HCT116 (cell line): ENCODE measurements at regions not wholly inside any gene's neighbourhood (a gene's known extent, or its start where the extent isn't known, plus 50 kb on each side); places are given as distances from the start of the nearest gene placed in this dataset.

Experiments
- ATAC-seq: fragments of 200-7000 bp; cut with Tn5 transposase; 2 replicates; pipeline ENCODE4 v1.9.1; 2020; ENCODE audit warnings: mild to moderate bottlenecking, moderate library complexity
- BruUV-seq: library from RNA; stranded (reverse); fragments of 400-500 nt; replicated peaks from 2 replicates; lab custom pipeline; 2021; lab: Mats Ljungman, UMichigan
- CTCF ChIA-PET: fragments of 300-600 bp; sonication (Branson Sonifier 250); formaldehyde crosslinking; loops from one replicate; lab custom pipeline; 2021; ENCODE audit warnings: antibody characterized with exemption; lab: Charles Lee
- POLR2A ChIA-PET: fragments of 300-600, 350-600 bp; sonication (Branson Sonifier 250); formaldehyde crosslinking; loops from one replicate; lab custom pipeline; 2021; ENCODE audit warnings: antibody characterized with exemption; lab: Charles Lee
- RAD21 ChIA-PET, 2 experiments: fragments of 300-600 bp; sonication (Branson Sonifier 250); formaldehyde crosslinking; loops; one replicate each; lab custom pipeline; 2023; ENCODE audit warnings: low total read pairs in 2 of 2; ENCODE audit not compliant: uncharacterized antibody in 2 of 2, unreplicated experiment in 2 of 2, low non-redundant PET in 1 of 2; lab: Charles Lee
- DNase-seq: peaks from one replicate; pipeline ENCODE4 v3.0.0-alpha.2; 2010; ENCODE audit warnings: low read depth, low spot score
- H2AFZ ChIP-seq: fragments of 200-600 bp; shearing (Covaris generic), sonication (generic); 2 replicates; pipeline ENCODE4 v1.6.1; 2017; ENCODE audit warnings: low read depth, mixed run types, mixed read lengths, antibody characterized with exemption, low read length; ENCODE audit not compliant: poor library complexity, severe bottlenecking
- H3K27ac ChIP-seq: 2 replicates; pipeline ENCODE4 v1.5.1; 2012; ENCODE audit warnings: low read depth, low read length
- H3K27me3 ChIP-seq: fragments of 200-600 bp; sonication (generic); 2 replicates; pipeline ENCODE4 v1.6.1; 2016; ENCODE audit warnings: mixed run types, low read length, mixed read lengths; ENCODE audit not compliant: insufficient read depth
- H3K36me3 ChIP-seq, 2 experiments: fragments of 200-500 bp in 1 of 2; fragments of 200-600 bp in 1 of 2; sonication (Bioruptor generic) in 1 of 2; sonication (generic) in 1 of 2; 2 replicates each; pipeline versions ENCODE4 v1.5.1 to v1.6.1; 2014 to 2016; ENCODE audit warnings: low read length in 2 of 2, inconsistent platforms in 1 of 2, mixed read lengths in 1 of 2, mixed run types in 1 of 2; ENCODE audit not compliant: insufficient read depth in 2 of 2, control insufficient read depth in 1 of 2
- H3K4me1 ChIP-seq, 2 experiments: fragments of 200-600 bp in 1 of 2; sonication (generic) in 1 of 2; 2 replicates each; pipeline versions ENCODE4 v1.5.1 to v1.6.1; 2012 to 2017; ENCODE audit warnings: low read length in 2 of 2, inconsistent platforms in 1 of 2, mild to moderate bottlenecking in 1 of 2, mixed read lengths in 1 of 2, mixed run types in 1 of 2, moderate library complexity in 1 of 2; ENCODE audit not compliant: insufficient read depth in 2 of 2, control insufficient read depth in 1 of 2
- H3K4me2 ChIP-seq: fragments of 200-600 bp; sonication (generic); 2 replicates; pipeline ENCODE4 v1.6.1; 2017; ENCODE audit warnings: mixed run types, low read length, mixed read lengths
- H3K4me3 ChIP-seq, 2 experiments: fragments of 200-600 bp in 1 of 2; sonication (generic) in 1 of 2; replicated peaks in 1 of 2; 2 replicates each; pipeline ENCODE4 v1.5.1; 2011 to 2016; ENCODE audit warnings: low read length in 2 of 2, control low read depth in 1 of 2, low read depth in 1 of 2, mild to moderate bottlenecking in 1 of 2, mixed read lengths in 1 of 2, mixed run types in 1 of 2
- H3K79me2 ChIP-seq: fragments of 200-600 bp; sonication (generic); 2 replicates; pipeline ENCODE4 v1.6.1; 2017; ENCODE audit warnings: mild to moderate bottlenecking, mixed run types, low read length, moderate library complexity, mixed read lengths; ENCODE audit not compliant: insufficient read depth
- H3K9ac ChIP-seq: fragments of 200-600 bp; sonication (generic); 2 replicates; pipeline ENCODE4 v1.6.1; 2016; ENCODE audit warnings: low read length, mixed read lengths
- H3K9me2 ChIP-seq: fragments of 200-600 bp; sonication (generic), shearing (Covaris generic); 2 replicates; pipeline ENCODE4 v1.6.1; 2017; ENCODE audit warnings: mixed run types, mild to moderate bottlenecking, moderate library complexity; ENCODE audit not compliant: insufficient read depth
- H3K9me3 ChIP-seq, 2 experiments: fragments of 200-500 bp in 1 of 2; fragments of 200-600 bp in 1 of 2; sonication (Bioruptor generic) in 1 of 2; sonication (generic) in 1 of 2; 2 replicates each; pipeline ENCODE4 v1.6.1; 2014 to 2017; ENCODE audit warnings: low read length in 2 of 2, mixed read lengths in 2 of 2, inconsistent platforms in 1 of 2, low read depth in 1 of 2, mild to moderate bottlenecking in 1 of 2, mixed run types in 1 of 2, moderate library complexity in 1 of 2; ENCODE audit not compliant: control insufficient read depth in 1 of 2, insufficient read depth in 1 of 2
- H4K20me1 ChIP-seq: fragments of 200-600 bp; sonication (generic), shearing (Covaris generic); 2 replicates; pipeline ENCODE4 v1.6.1; 2017; ENCODE audit warnings: mixed run types, mild to moderate bottlenecking, moderate library complexity; ENCODE audit not compliant: insufficient read depth
- CBX3 ChIP-seq: IDR thresholded peaks from 2 replicates; pipeline ENCODE4 v1.6.1; 2012; ENCODE audit warnings: low read depth
- CEBPB ChIP-seq: IDR thresholded peaks from 2 replicates; pipeline ENCODE4 v1.6.1; 2012; ENCODE audit warnings: low read depth
- ELF1 ChIP-seq: IDR thresholded peaks from 2 replicates; pipeline ENCODE4 v1.6.1; 2012; ENCODE audit warnings: low read depth, borderline replicate concordance
- EZH2 ChIP-seq: fragments of 200-600 bp; sonication (generic); IDR thresholded peaks from 2 replicates; pipeline ENCODE4 v1.6.1; 2017; ENCODE audit warnings: antibody characterized with exemption, mixed run types
- EZH2phosphoT487 ChIP-seq: fragments of 200-600 bp; IDR thresholded peaks from 2 replicates; pipeline ENCODE4 v1.6.1; 2018; ENCODE audit warnings: antibody characterized with exemption, borderline replicate concordance
- MAX ChIP-seq: IDR thresholded peaks from 2 replicates; pipeline ENCODE4 v1.6.1; 2012
- POLR2AphosphoS5 ChIP-seq: IDR thresholded peaks from 2 replicates; pipeline ENCODE4 v1.6.1; 2011; ENCODE audit warnings: mild to moderate bottlenecking, low read depth, low read length, moderate library complexity
- REST ChIP-seq: IDR thresholded peaks from 2 replicates; pipeline ENCODE4 v1.6.1; 2012; ENCODE audit warnings: low read depth
- SIN3A ChIP-seq: IDR thresholded peaks from 2 replicates; pipeline ENCODE4 v1.6.1; 2012; ENCODE audit warnings: low read depth
- SRF ChIP-seq: IDR thresholded peaks from 2 replicates; pipeline ENCODE4 v1.6.1; 2012; ENCODE audit warnings: low read depth
- TCF7L2 ChIP-seq: IDR thresholded peaks from 2 replicates; pipeline ENCODE4 v1.7.0; 2011; ENCODE audit warnings: borderline replicate concordance, inconsistent platforms; ENCODE audit not compliant: insufficient read depth, insufficient read length; ENCODE audit errors: extremely low read depth
- YY1 ChIP-seq: IDR thresholded peaks from 2 replicates; pipeline ENCODE4 v1.6.1; 2011; ENCODE audit warnings: low read length, low read depth, moderate library complexity, mild to moderate bottlenecking; ENCODE audit not compliant: insufficient replicate concordance; ENCODE audit errors: extremely low read depth
- ZFX ChIP-seq: fragments of 450-650 bp; IDR thresholded peaks from 2 replicates; pipeline ENCODE4 v1.6.1; 2017
- ZNF274 ChIP-seq: fragments of 200-500 bp; sonication (Bioruptor generic); IDR thresholded peaks from 2 replicates; pipeline ENCODE4 v1.6.1; 2014; ENCODE audit warnings: mild to moderate bottlenecking, low read depth, low read length, inconsistent platforms
- intact Hi-C: fragments of 100-400 bp; cut with micrococcal nuclease; formaldehyde crosslinking; loops from 2 replicates; pipeline ENCODE4 v1.10.0; 2022

GRCh38 chr2:155320236-155320635 is 621.7 kb downstream of the KCNJ3 start:
- no TSS peak for BruUV-seq
- Histone ChIP-seq H3K4me1 (no peaks in the 10 kb centered on the region), H3K4me2 (no peak overlapping the region), H4K20me1 (no peaks in the 10 kb centered on the region), H3K27me3 (no peaks in the 10 kb centered on the region), H3K27ac (no peak overlapping the region), H3K36me3 (no peaks in the 10 kb centered on the region), H3K9ac (no peak overlapping the region), H2AFZ (no peak overlapping the region), H3K9me2 (no peaks in the 10 kb centered on the region), H3K79me2 (no peaks in the 10 kb centered on the region), H3K4me3 (no peak overlapping the region), H3K9me3 (no peaks in the 10 kb centered on the region)
- intact Hi-C loops: no loop called here
- ChIA-PET POLR2A (no interaction called here), CTCF (no interaction called here), RAD21 (no interaction called here)
- ATAC-seq: no peak
- no peak for TF ChIP-seq MAX
- no peak for TF ChIP-seq YY1
- TF ChIP-seq EZH2: no peak
- TF ChIP-seq SIN3A: no peak
- TF ChIP-seq EZH2phosphoT487: no peak
- TF ChIP-seq POLR2AphosphoS5: no peak
- TF ChIP-seq ZNF274: no peak
- no peak for TF ChIP-seq CBX3
- DNase-seq: no peak

GRCh38 chr2:155318710-155319109 is 620.2 kb downstream of the KCNJ3 start:
- Histone ChIP-seq H3K79me2 (no peaks in the 10 kb centered on the region), H3K4me3 (no peak overlapping the region), H3K4me2 (no peak overlapping the region), H2AFZ (no peak overlapping the region), H3K9me2 (no peaks in the 10 kb centered on the region), H3K36me3 (no peaks in the 10 kb centered on the region), H3K9me3 (no peaks in the 10 kb centered on the region), H3K27ac (no peak overlapping the region), H3K9ac (no peak overlapping the region), H4K20me1 (no peaks in the 10 kb centered on the region), H3K4me1 (no peaks in the 10 kb centered on the region), H3K27me3 (no peaks in the 10 kb centered on the region)
- no peak for TF ChIP-seq SRF
- TF ChIP-seq EZH2phosphoT487: no peak
- no peak for TF ChIP-seq CEBPB
- no peak for TF ChIP-seq POLR2AphosphoS5
- no peak for TF ChIP-seq TCF7L2
- TF ChIP-seq CBX3: no peak
- TF ChIP-seq ELF1: no peak
- TF ChIP-seq ZNF274: no peak
- TF ChIP-seq ZFX: no peak
- no peak for TF ChIP-seq REST
- ChIA-PET CTCF (interaction anchor here (1.3 kb wide), 1 partner anchor 8 kb away, joined by 5 read pairs; no protein-coding TSS in a partner anchor), RAD21 (no interaction called here), POLR2A (no interaction called here)
- ATAC-seq (no peak), DNase-seq (no peak)
- BruUV-seq: no TSS peak
- intact Hi-C loops: no loop called here
